ENCODE measurements at regions not wholly inside any gene's neighbourhood (a gene's known extent, or its start where the extent isn't known, plus 50 kb on each side); places are given as distances from the start of the nearest gene placed in this dataset.

- no peak for DNase-seq (ENCODE audit: insufficient read length, low spot score)
- FAIRE-seq, result no peak
- no peak for TF ChIP-seq POLR2AphosphoS5 (IDR thresholded peaks at IDR 0.05; ENCODE audit: low read depth, low read length)
- no peak for TF ChIP-seq TAF1 (IDR thresholded peaks at IDR 0.05; ENCODE audit: low read depth, low read length)
- TF ChIP-seq SPI1 (IDR thresholded peaks at IDR 0.05; ENCODE audit: low read depth, low read length), result no peak
- TF ChIP-seq PAX5 (IDR thresholded peaks at IDR 0.05; ENCODE audit: insufficient read depth, low read length, severe bottlenecking), result no peak
- TF ChIP-seq POU2F2 (IDR thresholded peaks at IDR 0.05; ENCODE audit: low read depth, low read length), result no peak
- no peak for TF ChIP-seq POLR2A (IDR thresholded peaks at IDR 0.05; ENCODE audit: low read depth, low read length)
Measured at GRCh38 chr16:88299751-88300462, 82.9 kb upstream of the ZNF469 start.

DNA sequence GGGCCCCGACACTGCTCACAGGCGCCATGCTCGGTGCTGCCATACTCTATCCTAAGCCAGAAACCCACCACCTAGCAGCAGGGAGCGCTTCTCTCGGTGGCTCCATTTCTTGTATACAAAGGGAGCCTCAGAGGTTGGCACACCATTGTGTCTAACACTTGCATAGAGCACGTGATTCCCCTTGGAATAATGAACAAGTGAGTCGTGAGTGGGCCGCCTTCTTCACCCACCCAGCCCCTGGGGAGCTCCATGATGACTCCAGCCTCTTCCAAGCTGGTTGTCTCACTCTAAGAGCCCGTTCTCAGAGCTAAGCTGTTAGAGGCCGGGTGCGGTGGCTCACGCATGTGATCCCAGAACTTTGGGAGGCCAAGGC lies 82.3 kb upstream of the ZNF469 start:
- TF ChIP-seq TAF1 (IDR thresholded peaks at IDR 0.05; ENCODE audit: low read depth, low read length) (no peak), SPI1 (IDR thresholded peaks at IDR 0.05; ENCODE audit: low read depth, low read length) (no peak), POU2F2 (IDR thresholded peaks at IDR 0.05; ENCODE audit: low read depth, low read length) (no peak), POLR2A (IDR thresholded peaks at IDR 0.05; ENCODE audit: low read depth, low read length) (no peak), PAX5 (IDR thresholded peaks at IDR 0.05; ENCODE audit: insufficient read depth, low read length, severe bottlenecking) (no peak), POLR2AphosphoS5 (IDR thresholded peaks at IDR 0.05; ENCODE audit: low read depth, low read length) (no peak)
- no peak for FAIRE-seq
- no peak for DNase-seq (ENCODE audit: insufficient read length, low spot score)

GRCh38 chr16:88301431-88301830 lies 81.3 kb upstream of the ZNF469 start:
- TF ChIP-seq PAX5 (IDR thresholded peaks at IDR 0.05; ENCODE audit: insufficient read depth, low read length, severe bottlenecking) (no peak), POLR2AphosphoS5 (IDR thresholded peaks at IDR 0.05; ENCODE audit: low read depth, low read length) (no peak), SPI1 (IDR thresholded peaks at IDR 0.05; ENCODE audit: low read depth, low read length) (no peak), POLR2A (IDR thresholded peaks at IDR 0.05; ENCODE audit: low read depth, low read length) (no peak), POU2F2 (IDR thresholded peaks at IDR 0.05; ENCODE audit: low read depth, low read length) (no peak), TAF1 (IDR thresholded peaks at IDR 0.05; ENCODE audit: low read depth, low read length) (no peak)
- FAIRE-seq, result no peak
- DNase-seq (ENCODE audit: insufficient read length, low spot score), result no peak

- TF ChIP-seq TAF1 (IDR thresholded peaks at IDR 0.05; ENCODE audit: low read depth, low read length), result no peak
- no peak for TF ChIP-seq POLR2AphosphoS5 (IDR thresholded peaks at IDR 0.05; ENCODE audit: low read depth, low read length)
- TF ChIP-seq PAX5 (IDR thresholded peaks at IDR 0.05; ENCODE audit: insufficient read depth, low read length, severe bottlenecking), result no peak
- TF ChIP-seq SPI1 (IDR thresholded peaks at IDR 0.05; ENCODE audit: low read depth, low read length), result no peak
- no peak for TF ChIP-seq POU2F2 (IDR thresholded peaks at IDR 0.05; ENCODE audit: low read depth, low read length)
- no peak for TF ChIP-seq POLR2A (IDR thresholded peaks at IDR 0.05; ENCODE audit: low read depth, low read length)
- FAIRE-seq (no peak), DNase-seq (ENCODE audit: insufficient read length, low spot score) (no peak)
Measured at GRCh38 chr16:88301886-88302285, 80.9 kb upstream of the ZNF469 start.

DNA sequence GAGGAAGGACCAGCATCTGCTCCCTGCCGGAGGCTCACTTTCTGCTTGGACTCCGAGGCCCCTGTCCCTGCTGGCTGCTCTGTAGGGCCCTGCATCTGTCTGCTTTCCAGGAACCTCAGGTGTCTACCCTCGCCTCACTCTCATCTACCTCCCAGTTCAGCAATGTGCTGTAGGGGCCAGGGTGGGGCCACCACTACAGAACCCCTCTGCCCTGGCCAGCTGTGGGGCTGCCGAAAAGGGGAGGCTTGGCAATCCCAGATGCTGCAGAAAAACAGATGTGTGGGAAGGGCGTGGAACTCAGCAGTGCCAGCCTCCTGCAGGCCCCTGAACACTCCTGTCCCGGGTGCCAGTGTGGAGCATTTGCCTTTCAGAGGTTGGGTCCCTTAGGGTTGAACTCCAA lies 80.1 kb upstream of the ZNF469 start:
- TF ChIP-seq TAF1 (IDR thresholded peaks at IDR 0.05; ENCODE audit: low read depth, low read length), result no peak
- no peak for TF ChIP-seq POLR2AphosphoS5 (IDR thresholded peaks at IDR 0.05; ENCODE audit: low read depth, low read length)
- no peak for TF ChIP-seq POU2F2 (IDR thresholded peaks at IDR 0.05; ENCODE audit: low read depth, low read length)
- no peak for TF ChIP-seq POLR2A (IDR thresholded peaks at IDR 0.05; ENCODE audit: low read depth, low read length)
- TF ChIP-seq SPI1 (IDR thresholded peaks at IDR 0.05; ENCODE audit: low read depth, low read length), result no peak
- TF ChIP-seq PAX5 (IDR thresholded peaks at IDR 0.05; ENCODE audit: insufficient read depth, low read length, severe bottlenecking), result no peak
- FAIRE-seq (no peak), DNase-seq (ENCODE audit: insufficient read length, low spot score) (no peak)

DNA sequence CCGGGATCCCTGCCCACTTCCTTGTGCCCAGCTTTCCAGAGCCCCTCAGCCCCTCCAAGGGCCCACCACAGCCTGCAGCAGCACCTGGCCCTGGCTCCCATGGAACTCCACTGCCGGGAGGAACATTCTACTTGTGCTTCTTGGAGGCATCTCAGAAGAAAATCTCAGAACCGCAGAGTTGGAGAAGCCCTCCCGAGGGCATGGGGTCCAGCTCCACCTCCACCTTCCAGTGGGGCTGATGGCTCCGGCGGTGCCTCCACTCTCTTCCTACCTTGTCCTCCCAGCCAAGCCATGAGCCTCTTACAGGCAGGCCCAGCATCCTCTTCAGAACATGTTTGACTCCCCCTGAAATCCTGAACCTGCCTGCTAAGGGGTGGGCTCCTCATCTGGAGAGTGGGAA lies 79.4 kb upstream of the ZNF469 start:
- FAIRE-seq, result no peak
- no peak for TF ChIP-seq TAF1 (IDR thresholded peaks at IDR 0.05; ENCODE audit: low read depth, low read length)
- TF ChIP-seq SPI1 (IDR thresholded peaks at IDR 0.05; ENCODE audit: low read depth, low read length), result no peak
- no peak for TF ChIP-seq PAX5 (IDR thresholded peaks at IDR 0.05; ENCODE audit: insufficient read depth, low read length, severe bottlenecking)
- no peak for TF ChIP-seq POLR2A (IDR thresholded peaks at IDR 0.05; ENCODE audit: low read depth, low read length)
- no peak for TF ChIP-seq POU2F2 (IDR thresholded peaks at IDR 0.05; ENCODE audit: low read depth, low read length)
- TF ChIP-seq POLR2AphosphoS5 (IDR thresholded peaks at IDR 0.05; ENCODE audit: low read depth, low read length), result no peak
- DNase-seq (ENCODE audit: insufficient read length, low spot score), result no peak

GRCh38 chr16:88303890-88304819 lies 78.6 kb upstream of the ZNF469 start:
- TF ChIP-seq PAX5 (IDR thresholded peaks at IDR 0.05; ENCODE audit: insufficient read depth, low read length, severe bottlenecking), result no peak
- no peak for FAIRE-seq
- DNase-seq (ENCODE audit: insufficient read length, low spot score), result no peak

DNA sequence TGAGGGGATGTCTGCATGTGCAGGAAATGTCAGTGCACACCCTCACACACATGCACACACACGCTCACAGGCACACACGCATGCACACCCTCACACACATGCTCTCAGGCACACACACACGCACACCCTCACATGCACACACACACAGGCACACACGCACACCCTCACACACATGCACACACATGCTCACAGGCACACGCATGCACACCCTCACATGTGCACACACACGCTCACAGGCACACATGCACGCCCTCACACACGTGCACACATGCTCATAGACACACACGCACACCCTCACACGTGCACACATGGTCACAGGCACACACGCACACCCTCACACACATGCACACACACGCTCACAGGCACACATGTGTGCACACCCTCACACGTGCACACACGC lies 77.6 kb upstream of the ZNF469 start:
- DNase-seq (ENCODE audit: insufficient read length, low spot score), result no peak
- peak; percentile 76 for FAIRE-seq
- TF ChIP-seq POLR2AphosphoS5 (IDR thresholded peaks at IDR 0.05; ENCODE audit: low read depth, low read length), result no peak
- TF ChIP-seq PAX5 (IDR thresholded peaks at IDR 0.05; ENCODE audit: insufficient read depth, low read length, severe bottlenecking), result no peak
- no peak for TF ChIP-seq POLR2A (IDR thresholded peaks at IDR 0.05; ENCODE audit: low read depth, low read length)
- TF ChIP-seq SPI1 (IDR thresholded peaks at IDR 0.05; ENCODE audit: low read depth, low read length), result no peak
- TF ChIP-seq TAF1 (IDR thresholded peaks at IDR 0.05; ENCODE audit: low read depth, low read length), result no peak
- no peak for TF ChIP-seq POU2F2 (IDR thresholded peaks at IDR 0.05; ENCODE audit: low read depth, low read length)

- DNase-seq (ENCODE audit: insufficient read length, low spot score) (no peak), FAIRE-seq (no peak)
- TF ChIP-seq POU2F2 (IDR thresholded peaks at IDR 0.05; ENCODE audit: low read depth, low read length) (no peak), TAF1 (IDR thresholded peaks at IDR 0.05; ENCODE audit: low read depth, low read length) (no peak), PAX5 (IDR thresholded peaks at IDR 0.05; ENCODE audit: insufficient read depth, low read length, severe bottlenecking) (no peak), POLR2AphosphoS5 (IDR thresholded peaks at IDR 0.05; ENCODE audit: low read depth, low read length) (no peak), POLR2A (IDR thresholded peaks at IDR 0.05; ENCODE audit: low read depth, low read length) (no peak), SPI1 (IDR thresholded peaks at IDR 0.05; ENCODE audit: low read depth, low read length) (no peak)
Measured at GRCh38 chr16:88306411-88306810, 76.3 kb upstream of the ZNF469 start.
